ENCODE measurements at regions not wholly inside any gene's neighbourhood (a gene's known extent, or its start where the extent isn't known, plus 50 kb on each side); places are given as distances from the start of the nearest gene placed in this dataset.

DNA sequence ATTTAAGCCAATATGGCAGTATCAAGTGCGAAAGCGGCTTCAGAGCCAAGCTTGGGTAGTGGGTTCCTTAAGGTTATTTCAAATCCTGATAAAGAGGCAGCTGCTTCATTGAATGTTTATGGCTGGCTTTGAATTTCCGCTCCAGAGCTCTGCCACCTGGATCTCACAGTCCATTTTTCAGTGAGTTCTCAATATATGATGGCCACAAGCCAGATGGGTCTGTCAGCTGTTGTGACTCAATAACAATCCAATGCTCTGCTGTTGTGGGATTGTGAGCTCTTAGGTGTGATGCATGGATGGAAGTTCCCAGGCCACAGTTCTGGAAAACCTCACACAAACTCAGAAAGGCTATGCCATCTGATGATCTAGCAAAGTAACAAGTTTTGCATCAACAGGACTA, 743.8 kb upstream of the LRRN3 start:
- Histone ChIP-seq H3K4me1 (no peaks in the 10 kb centered on the region), H3K9me3 (peaks cover 0 to 8% (median 0%) of the 10 kb centered on the region in 4 donors), H3K27me3 (no peaks in the 10 kb centered on the region), H3K4me3 (no peak overlapping the region), H3K36me3 (no peaks in the 10 kb centered on the region), H3K27ac (no peak overlapping the region)
- 94 to 97% methylated on average over 3 of the region's 3 CpGs for WGBS, 2 donors
- TF ChIP-seq POLR2A (IDR thresholded peaks at IDR 0.05) (no peak), EP300 (IDR thresholded peaks at IDR 0.05) (no peak)
- TF ChIP-seq, protein P1, sequence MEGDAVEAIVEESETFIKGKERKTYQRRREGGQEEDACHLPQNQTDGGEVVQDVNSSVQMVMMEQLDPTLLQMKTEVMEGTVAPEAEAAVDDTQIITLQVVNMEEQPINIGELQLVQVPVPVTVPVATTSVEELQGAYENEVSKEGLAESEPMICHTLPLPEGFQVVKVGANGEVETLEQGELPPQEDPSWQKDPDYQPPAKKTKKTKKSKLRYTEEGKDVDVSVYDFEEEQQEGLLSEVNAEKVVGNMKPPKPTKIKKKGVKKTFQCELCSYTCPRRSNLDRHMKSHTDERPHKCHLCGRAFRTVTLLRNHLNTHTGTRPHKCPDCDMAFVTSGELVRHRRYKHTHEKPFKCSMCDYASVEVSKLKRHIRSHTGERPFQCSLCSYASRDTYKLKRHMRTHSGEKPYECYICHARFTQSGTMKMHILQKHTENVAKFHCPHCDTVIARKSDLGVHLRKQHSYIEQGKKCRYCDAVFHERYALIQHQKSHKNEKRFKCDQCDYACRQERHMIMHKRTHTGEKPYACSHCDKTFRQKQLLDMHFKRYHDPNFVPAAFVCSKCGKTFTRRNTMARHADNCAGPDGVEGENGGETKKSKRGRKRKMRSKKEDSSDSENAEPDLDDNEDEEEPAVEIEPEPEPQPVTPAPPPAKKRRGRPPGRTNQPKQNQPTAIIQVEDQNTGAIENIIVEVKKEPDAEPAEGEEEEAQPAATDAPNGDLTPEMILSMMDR (IDR thresholded peaks at IDR 0.05), result no peak
- DNase-seq (ENCODE audit: low spot score in 2 of 2), result no peak

DNA sequence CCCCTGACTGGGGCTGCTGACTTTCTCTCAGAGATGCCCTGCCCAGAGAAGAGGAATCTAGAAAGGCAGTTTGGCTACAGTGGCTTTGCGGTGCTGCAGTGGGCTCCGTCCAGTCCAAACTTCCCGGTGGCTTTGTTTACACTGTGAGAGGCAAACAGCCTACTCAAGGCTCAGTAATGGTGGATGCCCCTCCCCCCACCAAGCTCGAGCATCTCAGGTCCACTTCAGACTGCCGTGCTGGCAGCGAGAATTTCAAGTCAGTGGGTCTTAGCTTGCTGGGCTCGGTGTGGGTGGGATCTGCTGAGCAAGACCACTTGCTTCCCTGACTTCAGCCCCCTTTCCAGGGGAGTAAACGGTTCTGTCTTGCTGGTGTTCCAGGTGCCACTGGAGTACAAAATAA, 734.5 kb upstream of the LRRN3 start:
- Histone ChIP-seq H3K4me1 (no peaks in the 10 kb centered on the region), H3K27me3 (no peaks in the 10 kb centered on the region), H3K27ac (no peak overlapping the region), H3K36me3 (no peaks in the 10 kb centered on the region), H3K4me3 (no peak overlapping the region), H3K9me3 (peaks cover 0 to 7% (median 0%) of the 10 kb centered on the region in 4 donors)
- DNase-seq (ENCODE audit: low spot score in 2 of 2), result no peak
- WGBS, 2 donors, result 77 to 97% methylated on average over 5 to 8 of the region's 8 CpGs
- TF ChIP-seq, protein P1 (IDR thresholded peaks at IDR 0.05), result no peak
- TF ChIP-seq POLR2A (IDR thresholded peaks at IDR 0.05) (no peak), EP300 (IDR thresholded peaks at IDR 0.05) (no peak)

DNA sequence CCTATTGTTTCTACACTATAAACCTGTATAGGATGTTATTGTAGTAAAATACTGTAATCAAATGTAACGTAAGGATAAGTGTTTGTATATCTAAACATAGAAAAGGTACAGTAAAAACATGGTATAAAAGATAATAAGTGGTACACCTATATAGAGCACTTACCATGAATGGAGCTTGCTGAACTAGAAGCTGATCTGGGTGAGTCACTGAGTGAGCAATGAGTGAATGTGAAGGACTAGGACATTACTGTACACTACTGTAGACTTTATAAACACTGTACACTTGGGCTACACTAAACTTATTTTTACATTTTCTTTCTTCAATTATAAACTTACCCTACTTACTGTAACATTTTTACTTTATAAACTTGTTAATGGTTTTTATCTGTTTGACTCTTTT, 732.9 kb upstream of the LRRN3 start:
- TF ChIP-seq POLR2A (IDR thresholded peaks at IDR 0.05) (no peak), EP300 (IDR thresholded peaks at IDR 0.05) (no peak)
- TF ChIP-seq, protein P1 (IDR thresholded peaks at IDR 0.05), result no peak
- no peaks in the 10 kb centered on the region for H3K27me3 ChIP-seq
- DNase-seq (ENCODE audit: low spot score in 2 of 2), result no peak
- H3K4me3 ChIP-seq, result no peak overlapping the region
- WGBS, 2 donors, result 97 to 98% methylated on average over 1 of the region's 1 CpG
- no peaks in the 10 kb centered on the region for H3K9me3 ChIP-seq
- no peaks in the 10 kb centered on the region for H3K4me1 ChIP-seq
- H3K36me3 ChIP-seq, result no peaks in the 10 kb centered on the region
- H3K27ac ChIP-seq, result no peak overlapping the region

DNA sequence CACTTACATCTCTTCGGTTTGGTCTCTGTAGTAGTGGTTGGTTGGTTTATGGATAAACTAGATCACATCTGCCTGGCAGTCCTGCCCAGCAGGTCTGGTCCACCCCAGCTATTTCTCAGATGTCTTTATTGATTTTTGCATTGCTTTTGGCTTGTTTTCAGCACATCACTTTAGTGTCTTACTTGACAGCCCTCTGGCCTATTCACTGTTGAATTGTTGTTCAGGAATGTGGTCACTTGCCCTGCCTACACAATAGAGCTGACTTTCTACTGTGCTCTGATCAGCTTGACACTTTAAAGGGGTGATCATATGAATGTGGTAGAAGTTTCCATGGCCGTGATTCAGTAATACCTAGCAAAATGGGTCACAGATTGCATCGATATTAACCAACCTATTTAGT, 719.2 kb upstream of the LRRN3 start:
- Histone ChIP-seq H3K36me3 (no peaks in the 10 kb centered on the region), H3K4me3 (no peak overlapping the region), H3K27me3 (no peaks in the 10 kb centered on the region), H3K27ac (no peak overlapping the region), H3K9me3 (no peaks in the 10 kb centered on the region), H3K4me1 (no peaks in the 10 kb centered on the region)
- WGBS, 2 donors, result 84 to 90% methylated on average over 3 of the region's 3 CpGs
- TF ChIP-seq, protein P1 (IDR thresholded peaks at IDR 0.05), result no peak
- no peak for TF ChIP-seq POLR2A (IDR thresholded peaks at IDR 0.05)
- no peak for TF ChIP-seq EP300 (IDR thresholded peaks at IDR 0.05)
- DNase-seq (ENCODE audit: low spot score in 2 of 2), result no peak

DNA sequence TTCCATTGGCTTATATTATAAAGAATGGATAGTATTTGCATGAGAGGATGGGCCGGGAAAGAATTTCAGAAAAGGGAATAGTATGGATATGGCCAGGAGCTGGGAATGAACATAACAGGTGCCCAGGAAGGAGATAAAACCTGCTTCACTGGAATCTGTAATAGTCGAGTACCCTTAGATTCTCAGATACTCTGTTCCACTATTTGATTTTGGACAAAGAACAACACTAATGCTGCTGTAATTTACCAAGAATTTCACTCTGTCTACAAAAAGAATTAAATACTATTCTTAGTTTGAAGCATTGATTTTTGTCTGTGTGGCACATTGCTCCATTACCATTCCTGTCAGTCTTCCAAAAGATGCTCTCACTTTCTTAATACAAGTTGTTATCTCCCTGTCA, 718.2 kb upstream of the LRRN3 start:
- TF ChIP-seq, protein P1 (IDR thresholded peaks at IDR 0.05), result no peak
- Histone ChIP-seq H3K9me3 (no peaks in the 10 kb centered on the region), H3K4me3 (no peak overlapping the region), H3K27ac (no peak overlapping the region), H3K4me1 (no peaks in the 10 kb centered on the region), H3K36me3 (no peaks in the 10 kb centered on the region), H3K27me3 (no peaks in the 10 kb centered on the region)
- WGBS, 2 donors, result 90 to 91% methylated on average over 2 of the region's 2 CpGs
- DNase-seq (ENCODE audit: low spot score in 2 of 2), result no peak
